HCT116 (cell line): ENCODE measurements at regions not wholly inside any gene's neighbourhood (a gene's known extent, or its start where the extent isn't known, plus 50 kb on each side); places are given as distances from the start of the nearest gene placed in this dataset.

ENCODE experiments used
- ATAC-seq: fragments of 200-7000 bp; cut with Tn5 transposase; 2 replicates; pipeline ENCODE4 v1.9.1; 2020; ENCODE audit warnings: mild to moderate bottlenecking, moderate library complexity
- BruUV-seq: library from RNA; stranded (reverse); fragments of 400-500 nt; replicated peaks from 2 replicates; lab custom pipeline; 2021; lab: Mats Ljungman, UMichigan
- CTCF ChIA-PET: fragments of 300-600 bp; sonication (Branson Sonifier 250); formaldehyde crosslinking; loops from one replicate; lab custom pipeline; 2021; ENCODE audit warnings: antibody characterized with exemption; lab: Charles Lee
- POLR2A ChIA-PET: fragments of 300-600, 350-600 bp; sonication (Branson Sonifier 250); formaldehyde crosslinking; loops from one replicate; lab custom pipeline; 2021; ENCODE audit warnings: antibody characterized with exemption; lab: Charles Lee
- RAD21 ChIA-PET, 2 experiments: fragments of 300-600 bp; sonication (Branson Sonifier 250); formaldehyde crosslinking; loops; one replicate each; lab custom pipeline; 2023; ENCODE audit warnings: low total read pairs in 2 of 2; ENCODE audit not compliant: uncharacterized antibody in 2 of 2, unreplicated experiment in 2 of 2, low non-redundant PET in 1 of 2; lab: Charles Lee
- DNase-seq: peaks from one replicate; pipeline ENCODE4 v3.0.0-alpha.2; 2010; ENCODE audit warnings: low read depth, low spot score
- H2AFZ ChIP-seq: fragments of 200-600 bp; shearing (Covaris generic), sonication (generic); 2 replicates; pipeline ENCODE4 v1.6.1; 2017; ENCODE audit warnings: low read depth, mixed run types, mixed read lengths, antibody characterized with exemption, low read length; ENCODE audit not compliant: poor library complexity, severe bottlenecking
- H3K27ac ChIP-seq: 2 replicates; pipeline ENCODE4 v1.5.1; 2012; ENCODE audit warnings: low read depth, low read length
- H3K27me3 ChIP-seq: fragments of 200-600 bp; sonication (generic); 2 replicates; pipeline ENCODE4 v1.6.1; 2016; ENCODE audit warnings: mixed run types, low read length, mixed read lengths; ENCODE audit not compliant: insufficient read depth
- H3K36me3 ChIP-seq, 2 experiments: fragments of 200-500 bp in 1 of 2; fragments of 200-600 bp in 1 of 2; sonication (Bioruptor generic) in 1 of 2; sonication (generic) in 1 of 2; 2 replicates each; pipeline versions ENCODE4 v1.5.1 to v1.6.1; 2014 to 2016; ENCODE audit warnings: low read length in 2 of 2, inconsistent platforms in 1 of 2, mixed read lengths in 1 of 2, mixed run types in 1 of 2; ENCODE audit not compliant: insufficient read depth in 2 of 2, control insufficient read depth in 1 of 2
- H3K4me1 ChIP-seq, 2 experiments: fragments of 200-600 bp in 1 of 2; sonication (generic) in 1 of 2; 2 replicates each; pipeline versions ENCODE4 v1.5.1 to v1.6.1; 2012 to 2017; ENCODE audit warnings: low read length in 2 of 2, inconsistent platforms in 1 of 2, mild to moderate bottlenecking in 1 of 2, mixed read lengths in 1 of 2, mixed run types in 1 of 2, moderate library complexity in 1 of 2; ENCODE audit not compliant: insufficient read depth in 2 of 2, control insufficient read depth in 1 of 2
- H3K4me2 ChIP-seq: fragments of 200-600 bp; sonication (generic); 2 replicates; pipeline ENCODE4 v1.6.1; 2017; ENCODE audit warnings: mixed run types, low read length, mixed read lengths
- H3K4me3 ChIP-seq, 2 experiments: fragments of 200-600 bp in 1 of 2; sonication (generic) in 1 of 2; replicated peaks in 1 of 2; 2 replicates each; pipeline ENCODE4 v1.5.1; 2011 to 2016; ENCODE audit warnings: low read length in 2 of 2, control low read depth in 1 of 2, low read depth in 1 of 2, mild to moderate bottlenecking in 1 of 2, mixed read lengths in 1 of 2, mixed run types in 1 of 2
- H3K79me2 ChIP-seq: fragments of 200-600 bp; sonication (generic); 2 replicates; pipeline ENCODE4 v1.6.1; 2017; ENCODE audit warnings: mild to moderate bottlenecking, mixed run types, low read length, moderate library complexity, mixed read lengths; ENCODE audit not compliant: insufficient read depth
- H3K9ac ChIP-seq: fragments of 200-600 bp; sonication (generic); 2 replicates; pipeline ENCODE4 v1.6.1; 2016; ENCODE audit warnings: low read length, mixed read lengths
- H3K9me2 ChIP-seq: fragments of 200-600 bp; sonication (generic), shearing (Covaris generic); 2 replicates; pipeline ENCODE4 v1.6.1; 2017; ENCODE audit warnings: mixed run types, mild to moderate bottlenecking, moderate library complexity; ENCODE audit not compliant: insufficient read depth
- H3K9me3 ChIP-seq, 2 experiments: fragments of 200-500 bp in 1 of 2; fragments of 200-600 bp in 1 of 2; sonication (Bioruptor generic) in 1 of 2; sonication (generic) in 1 of 2; 2 replicates each; pipeline ENCODE4 v1.6.1; 2014 to 2017; ENCODE audit warnings: low read length in 2 of 2, mixed read lengths in 2 of 2, inconsistent platforms in 1 of 2, low read depth in 1 of 2, mild to moderate bottlenecking in 1 of 2, mixed run types in 1 of 2, moderate library complexity in 1 of 2; ENCODE audit not compliant: control insufficient read depth in 1 of 2, insufficient read depth in 1 of 2
- H4K20me1 ChIP-seq: fragments of 200-600 bp; sonication (generic), shearing (Covaris generic); 2 replicates; pipeline ENCODE4 v1.6.1; 2017; ENCODE audit warnings: mixed run types, mild to moderate bottlenecking, moderate library complexity; ENCODE audit not compliant: insufficient read depth
- ATF3 ChIP-seq: IDR thresholded peaks from 2 replicates; pipeline ENCODE4 v1.6.1; 2012
- CBX3 ChIP-seq: IDR thresholded peaks from 2 replicates; pipeline ENCODE4 v1.6.1; 2012; ENCODE audit warnings: low read depth
- CEBPB ChIP-seq: IDR thresholded peaks from 2 replicates; pipeline ENCODE4 v1.6.1; 2012; ENCODE audit warnings: low read depth
- EGR1 ChIP-seq: IDR thresholded peaks from 2 replicates; pipeline ENCODE4 v1.6.1; 2012; ENCODE audit warnings: low read depth
- ELF1 ChIP-seq: IDR thresholded peaks from 2 replicates; pipeline ENCODE4 v1.6.1; 2012; ENCODE audit warnings: low read depth, borderline replicate concordance
- EZH2phosphoT487 ChIP-seq: fragments of 200-600 bp; IDR thresholded peaks from 2 replicates; pipeline ENCODE4 v1.6.1; 2018; ENCODE audit warnings: antibody characterized with exemption, borderline replicate concordance
- FOSL1 ChIP-seq: IDR thresholded peaks from 2 replicates; pipeline ENCODE4 v1.6.1; 2012; ENCODE audit warnings: low read depth
- JUND ChIP-seq: IDR thresholded peaks from 2 replicates; pipeline ENCODE4 v1.6.1; 2012
- MAX ChIP-seq: IDR thresholded peaks from 2 replicates; pipeline ENCODE4 v1.6.1; 2012
- POLR2A ChIP-seq: IDR thresholded peaks from 2 replicates; pipeline ENCODE4 v1.7.0; 2011; ENCODE audit warnings: borderline replicate concordance; ENCODE audit not compliant: insufficient read depth, insufficient read length; ENCODE audit errors: extremely low read depth
- POLR2AphosphoS5 ChIP-seq: IDR thresholded peaks from 2 replicates; pipeline ENCODE4 v1.6.1; 2011; ENCODE audit warnings: mild to moderate bottlenecking, low read depth, low read length, moderate library complexity
- SRF ChIP-seq: IDR thresholded peaks from 2 replicates; pipeline ENCODE4 v1.6.1; 2012; ENCODE audit warnings: low read depth
- YY1 ChIP-seq: IDR thresholded peaks from 2 replicates; pipeline ENCODE4 v1.6.1; 2011; ENCODE audit warnings: low read length, low read depth, moderate library complexity, mild to moderate bottlenecking; ENCODE audit not compliant: insufficient replicate concordance; ENCODE audit errors: extremely low read depth
- ZFX ChIP-seq: fragments of 450-650 bp; IDR thresholded peaks from 2 replicates; pipeline ENCODE4 v1.6.1; 2017
- intact Hi-C: fragments of 100-400 bp; cut with micrococcal nuclease; formaldehyde crosslinking; loops from 2 replicates; pipeline ENCODE4 v1.10.0; 2022
- TF ChIP-seq, protein P1 (sequence below): IDR thresholded peaks from 2 replicates; pipeline ENCODE4 v1.6.1; 2012; ENCODE audit warnings: low read depth
- TF ChIP-seq, protein P2 (sequence below), 3 experiments: fragments of 200-600 bp in 1 of 3; sonication (generic) in 1 of 3; IDR thresholded peaks in 2 of 3; conservative IDR thresholded peaks in 1 of 3; 2 replicates each; pipeline ENCODE4 v1.5.1; 2012 to 2017; ENCODE audit warnings: low read depth in 2 of 3, low read length in 2 of 3, antibody characterized with exemption in 1 of 3, borderline replicate concordance in 1 of 3, control low read depth in 1 of 3, mild to moderate bottlenecking in 1 of 3, mixed read lengths in 1 of 3, mixed run types in 1 of 3, moderate library complexity in 1 of 3; ENCODE audit not compliant: insufficient read depth in 1 of 3

- Histone ChIP-seq H3K4me3 (no peak overlapping the region), H3K4me1 (no peaks in the 10 kb centered on the region), H3K4me2 (no peak overlapping the region), H3K9me2 (no peaks in the 10 kb centered on the region), H3K9me3 (no peaks in the 10 kb centered on the region), H3K36me3 (no peaks in the 10 kb centered on the region), H3K9ac (no peak overlapping the region), H3K79me2 (no peaks in the 10 kb centered on the region), H4K20me1 (no peaks in the 10 kb centered on the region), H2AFZ (no peak overlapping the region), H3K27me3 (no peaks in the 10 kb centered on the region), H3K27ac (no peak overlapping the region)
- ATAC-seq (no peak), DNase-seq (no peak)
- POLR2A ChIA-PET, result no interaction called here
- RAD21 ChIA-PET, result no interaction called here
- no peak for TF ChIP-seq FOSL1
- TF ChIP-seq ATF3, result no peak
- TF ChIP-seq, protein P1, sequence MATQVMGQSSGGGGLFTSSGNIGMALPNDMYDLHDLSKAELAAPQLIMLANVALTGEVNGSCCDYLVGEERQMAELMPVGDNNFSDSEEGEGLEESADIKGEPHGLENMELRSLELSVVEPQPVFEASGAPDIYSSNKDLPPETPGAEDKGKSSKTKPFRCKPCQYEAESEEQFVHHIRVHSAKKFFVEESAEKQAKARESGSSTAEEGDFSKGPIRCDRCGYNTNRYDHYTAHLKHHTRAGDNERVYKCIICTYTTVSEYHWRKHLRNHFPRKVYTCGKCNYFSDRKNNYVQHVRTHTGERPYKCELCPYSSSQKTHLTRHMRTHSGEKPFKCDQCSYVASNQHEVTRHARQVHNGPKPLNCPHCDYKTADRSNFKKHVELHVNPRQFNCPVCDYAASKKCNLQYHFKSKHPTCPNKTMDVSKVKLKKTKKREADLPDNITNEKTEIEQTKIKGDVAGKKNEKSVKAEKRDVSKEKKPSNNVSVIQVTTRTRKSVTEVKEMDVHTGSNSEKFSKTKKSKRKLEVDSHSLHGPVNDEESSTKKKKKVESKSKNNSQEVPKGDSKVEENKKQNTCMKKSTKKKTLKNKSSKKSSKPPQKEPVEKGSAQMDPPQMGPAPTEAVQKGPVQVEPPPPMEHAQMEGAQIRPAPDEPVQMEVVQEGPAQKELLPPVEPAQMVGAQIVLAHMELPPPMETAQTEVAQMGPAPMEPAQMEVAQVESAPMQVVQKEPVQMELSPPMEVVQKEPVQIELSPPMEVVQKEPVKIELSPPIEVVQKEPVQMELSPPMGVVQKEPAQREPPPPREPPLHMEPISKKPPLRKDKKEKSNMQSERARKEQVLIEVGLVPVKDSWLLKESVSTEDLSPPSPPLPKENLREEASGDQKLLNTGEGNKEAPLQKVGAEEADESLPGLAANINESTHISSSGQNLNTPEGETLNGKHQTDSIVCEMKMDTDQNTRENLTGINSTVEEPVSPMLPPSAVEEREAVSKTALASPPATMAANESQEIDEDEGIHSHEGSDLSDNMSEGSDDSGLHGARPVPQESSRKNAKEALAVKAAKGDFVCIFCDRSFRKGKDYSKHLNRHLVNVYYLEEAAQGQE, result no peak
- TF ChIP-seq JUND, result no peak
- TF ChIP-seq POLR2A, result no peak
- no peak for TF ChIP-seq MAX
- no peak for TF ChIP-seq CBX3
- TF ChIP-seq EGR1, result no peak
- TF ChIP-seq SRF, result no peak
- TF ChIP-seq POLR2AphosphoS5, result no peak
- TF ChIP-seq EZH2phosphoT487, result no peak
- no peak for TF ChIP-seq ELF1
- TF ChIP-seq CEBPB, result no peak
- TF ChIP-seq ZFX, result no peak
- no peak for TF ChIP-seq YY1
- TF ChIP-seq, protein P2, sequence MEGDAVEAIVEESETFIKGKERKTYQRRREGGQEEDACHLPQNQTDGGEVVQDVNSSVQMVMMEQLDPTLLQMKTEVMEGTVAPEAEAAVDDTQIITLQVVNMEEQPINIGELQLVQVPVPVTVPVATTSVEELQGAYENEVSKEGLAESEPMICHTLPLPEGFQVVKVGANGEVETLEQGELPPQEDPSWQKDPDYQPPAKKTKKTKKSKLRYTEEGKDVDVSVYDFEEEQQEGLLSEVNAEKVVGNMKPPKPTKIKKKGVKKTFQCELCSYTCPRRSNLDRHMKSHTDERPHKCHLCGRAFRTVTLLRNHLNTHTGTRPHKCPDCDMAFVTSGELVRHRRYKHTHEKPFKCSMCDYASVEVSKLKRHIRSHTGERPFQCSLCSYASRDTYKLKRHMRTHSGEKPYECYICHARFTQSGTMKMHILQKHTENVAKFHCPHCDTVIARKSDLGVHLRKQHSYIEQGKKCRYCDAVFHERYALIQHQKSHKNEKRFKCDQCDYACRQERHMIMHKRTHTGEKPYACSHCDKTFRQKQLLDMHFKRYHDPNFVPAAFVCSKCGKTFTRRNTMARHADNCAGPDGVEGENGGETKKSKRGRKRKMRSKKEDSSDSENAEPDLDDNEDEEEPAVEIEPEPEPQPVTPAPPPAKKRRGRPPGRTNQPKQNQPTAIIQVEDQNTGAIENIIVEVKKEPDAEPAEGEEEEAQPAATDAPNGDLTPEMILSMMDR (IDR thresholded peaks at IDR 0.05 in 2 of 3, conservative IDR thresholded peaks at IDR 0.05 in 1 of 3; ENCODE audit: borderline replicate concordance in 1 of 3, insufficient read depth in 1 of 3, low read depth in 2 of 3, low read length in 2 of 3), result no peak
- CTCF ChIA-PET, result no interaction called here
- intact Hi-C loops, result no loop called here
- no TSS peak for BruUV-seq
Measured at GRCh38 chr12:45102818-45103217, 51.9 kb upstream of the DBX2 start.
